Memory B cell (primary cell): ENCODE measurements at regions not wholly inside any gene's neighbourhood (a gene's known extent, or its start where the extent isn't known, plus 50 kb on each side); places are given as distances from the start of the nearest gene placed in this dataset.
"Not testable (repeated sequence)": the region's sequence is repeated elsewhere in the genome, so short reads cannot be mapped to it uniquely, and the experiment has no call there.

Experiments
- ATAC-seq: fragments of 150-1000 bp; cut with Tn5 transposase; 2 replicates; pipeline ENCODE4 v1.10.0; 2021; ENCODE audit warnings: low read depth, mild to moderate bottlenecking, moderate library complexity
- DNase-seq, 2 donors: peaks; one replicate each; pipeline ENCODE4 v3.0.0; 2022; ENCODE audit warnings: low spot score in 2 of 2
- H3K27ac Mint-ChIP-seq: one replicate; pipeline ENCODE4 v1.8.0; 2022; ENCODE audit warnings: mild to moderate bottlenecking, moderate library complexity, mixed read lengths
- H3K27me3 Mint-ChIP-seq: one replicate; pipeline ENCODE4 v1.8.0; 2022; ENCODE audit warnings: mixed read lengths
- H3K36me3 Mint-ChIP-seq: one replicate; pipeline ENCODE4 v1.8.0; 2022; ENCODE audit warnings: mild to moderate bottlenecking, mixed read lengths
- H3K4me1 Mint-ChIP-seq: one replicate; pipeline ENCODE4 v1.8.0; 2022; ENCODE audit warnings: mixed read lengths
- H3K4me3 Mint-ChIP-seq: one replicate; pipeline ENCODE4 v1.8.0; 2022; ENCODE audit warnings: mild to moderate bottlenecking, moderate library complexity, mixed read lengths
- H3K9me3 Mint-ChIP-seq: one replicate; pipeline ENCODE4 v1.8.0; 2022; ENCODE audit warnings: mixed read lengths

- Mint-ChIP-seq H3K27ac (no peak overlapping the region), H3K9me3 (peaks cover 2% of the 10 kb centered on the region), H3K4me3 (no peak overlapping the region), H3K27me3 (peaks cover 3% of the 10 kb centered on the region), H3K36me3 (peaks cover 2% of the 10 kb centered on the region), H3K4me1 (no peaks in the 10 kb centered on the region)
- DNase-seq = no peak
- no peak for ATAC-seq
Measured at GRCh38 chr4:112003231-112003907, 141.9 kb upstream of the FAM241A start.

GRCh38 chr4:112005027-112005426 is 140.2 kb upstream of the FAM241A start:
- Mint-ChIP-seq H3K4me3 (no peak overlapping the region), H3K36me3 (no peaks in the 10 kb centered on the region), H3K27ac (no peak overlapping the region), H3K27me3 (no peaks in the 10 kb centered on the region), H3K4me1 (no peaks in the 10 kb centered on the region), H3K9me3 (no peaks in the 10 kb centered on the region)
- ATAC-seq (no peak), DNase-seq (no peak)

- Mint-ChIP-seq H3K27me3 (no peaks in the 10 kb centered on the region), H3K27ac (no peak overlapping the region), H3K4me3 (no peak overlapping the region), H3K36me3 (no peaks in the 10 kb centered on the region), H3K4me1 (no peaks in the 10 kb centered on the region), H3K9me3 (no peaks in the 10 kb centered on the region)
- ATAC-seq = no peak
- no peak for DNase-seq
Measured at GRCh38 chr4:112007391-112007790, 137.9 kb upstream of the FAM241A start.

- Mint-ChIP-seq H3K4me1 (no peaks in the 10 kb centered on the region), H3K27me3 (peaks cover 4% of the 10 kb centered on the region), H3K4me3 (no peak overlapping the region), H3K36me3 (no peaks in the 10 kb centered on the region), H3K9me3 (no peaks in the 10 kb centered on the region), H3K27ac (no peak overlapping the region)
- DNase-seq (no peak), ATAC-seq (no peak)
Measured at GRCh38 chr4:112015960-112016359, 129.3 kb upstream of the FAM241A start.

- DNase-seq (no peak), ATAC-seq (no peak)
- no peak overlapping the region for H3K27ac Mint-ChIP-seq
Measured at GRCh38 chr4:112023402-112023950, 121.8 kb upstream of the FAM241A start.

GRCh38 chr4:112026058-112026457 is 119.2 kb upstream of the FAM241A start:
- DNase-seq (no peak), ATAC-seq (no peak)
- Mint-ChIP-seq H3K4me1 (no peaks in the 10 kb centered on the region), H3K4me3 (no peak overlapping the region), H3K27ac (no peak overlapping the region), H3K9me3 (no peaks in the 10 kb centered on the region), H3K27me3 (peaks cover 8% of the 10 kb centered on the region), H3K36me3 (no peaks in the 10 kb centered on the region)

More at GRCh38 chr4:112023402-112023950, 121.8 kb upstream of the FAM241A start:
- Mint-ChIP-seq H3K4me1 (no peaks in the 10 kb centered on the region), H3K36me3 (no peaks in the 10 kb centered on the region), H3K4me3 (no peak overlapping the region), H3K9me3 (no peaks in the 10 kb centered on the region), H3K27me3 (peaks cover 11% of the 10 kb centered on the region)

GRCh38 chr4:112029771-112030171 is 115.5 kb upstream of the FAM241A start:
- Mint-ChIP-seq H3K27ac (no peak overlapping the region), H3K36me3 (no peaks in the 10 kb centered on the region), H3K27me3 (peaks cover 7% of the 10 kb centered on the region), H3K9me3 (no peaks in the 10 kb centered on the region), H3K4me3 (no peak overlapping the region), H3K4me1 (no peaks in the 10 kb centered on the region)
- no peak for DNase-seq
- ATAC-seq = no peak

GRCh38 chr4:112031712-112032328 is 113.4 kb upstream of the FAM241A start:
- Mint-ChIP-seq H3K27ac (no peak overlapping the region), H3K9me3 (no peaks in the 10 kb centered on the region), H3K4me1 (no peaks in the 10 kb centered on the region), H3K4me3 (no peak overlapping the region), H3K27me3 (peaks cover 5% of the 10 kb centered on the region), H3K36me3 (no peaks in the 10 kb centered on the region)
- ATAC-seq = no peak
- DNase-seq = peak; percentile 11 to 23

GRCh38 chr4:112036886-112037285 is 108.4 kb upstream of the FAM241A start:
- Mint-ChIP-seq H3K9me3 (no peaks in the 10 kb centered on the region), H3K4me1 (no peaks in the 10 kb centered on the region), H3K36me3 (no peaks in the 10 kb centered on the region), H3K27me3 (no peaks in the 10 kb centered on the region), H3K4me3 (no peak overlapping the region), H3K27ac (no peak overlapping the region)
- no peak for DNase-seq
- no peak for ATAC-seq

GRCh38 chr4:112038861-112039260 is 106.4 kb upstream of the FAM241A start:
- no peak for ATAC-seq
- H3K9me3 Mint-ChIP-seq = no peaks in the 10 kb centered on the region
- H3K27me3 Mint-ChIP-seq = no peaks in the 10 kb centered on the region
- DNase-seq = no peak
- no peak overlapping the region for H3K4me3 Mint-ChIP-seq
- no peak overlapping the region for H3K27ac Mint-ChIP-seq
- H3K36me3 Mint-ChIP-seq = no peaks in the 10 kb centered on the region
- no peaks in the 10 kb centered on the region for H3K4me1 Mint-ChIP-seq

- not testable (repeated sequence) for H3K4me1 Mint-ChIP-seq, H3K36me3 Mint-ChIP-seq, ATAC-seq, H3K9me3 Mint-ChIP-seq, H3K4me3 Mint-ChIP-seq, H3K27me3 Mint-ChIP-seq, H3K27ac Mint-ChIP-seq, DNase-seq
Measured at GRCh38 chr4:112049119-112049518, 96.1 kb upstream of the FAM241A start.

- Mint-ChIP-seq H3K4me1 (no peaks in the 10 kb centered on the region), H3K27me3 (peaks cover 3% of the 10 kb centered on the region), H3K27ac (no peak overlapping the region), H3K9me3 (no peaks in the 10 kb centered on the region), H3K4me3 (no peak overlapping the region), H3K36me3 (no peaks in the 10 kb centered on the region)
- DNase-seq = no peak
- ATAC-seq = no peak
Measured at GRCh38 chr4:112053825-112054350, 91.4 kb upstream of the FAM241A start.

GRCh38 chr4:112055100-112055499 is 90.2 kb upstream of the FAM241A start:
- Mint-ChIP-seq H3K36me3 (no peaks in the 10 kb centered on the region), H3K4me3 (no peak overlapping the region), H3K9me3 (no peaks in the 10 kb centered on the region), H3K4me1 (no peaks in the 10 kb centered on the region), H3K27ac (no peak overlapping the region), H3K27me3 (peaks cover 3% of the 10 kb centered on the region)
- no peak for DNase-seq
- ATAC-seq = no peak

GRCh38 chr4:112057470-112057869 is 87.8 kb upstream of the FAM241A start:
- H3K4me1 Mint-ChIP-seq = no peaks in the 10 kb centered on the region
- no peak overlapping the region for H3K4me3 Mint-ChIP-seq
- H3K27me3 Mint-ChIP-seq = peaks cover 4% of the 10 kb centered on the region
- ATAC-seq (no peak), DNase-seq (no peak)
- no peak overlapping the region for H3K27ac Mint-ChIP-seq
- no peaks in the 10 kb centered on the region for H3K36me3 Mint-ChIP-seq
- no peaks in the 10 kb centered on the region for H3K9me3 Mint-ChIP-seq
